Fibroblast of lung (primary cell): ENCODE measurements at regions not wholly inside any gene's neighbourhood (a gene's known extent, or its start where the extent isn't known, plus 50 kb on each side); places are given as distances from the start of the nearest gene placed in this dataset.

Source experiments
- DNase-seq, 2 donors: peaks; one replicate each; pipeline versions ENCODE4 v3.0.0 to v3.0.0-alpha.2; 2010; ENCODE audit warnings: low read depth in 2 of 2
- H2AFZ ChIP-seq: 2 replicates; pipeline ENCODE4 v1.5.1; 2012; ENCODE audit warnings: low read length, control low read depth, inconsistent platforms
- H3K27ac ChIP-seq: 2 replicates; pipeline ENCODE4 v1.5.1; 2011; ENCODE audit warnings: low read length, control low read depth; ENCODE audit not compliant: insufficient read depth
- H3K27me3 ChIP-seq: 2 replicates; pipeline ENCODE4 v1.5.1; 2011; ENCODE audit warnings: mild to moderate bottlenecking, low read length; ENCODE audit not compliant: control insufficient read depth, insufficient read depth
- H3K36me3 ChIP-seq: 2 replicates; pipeline ENCODE4 v1.5.1; 2011; ENCODE audit warnings: low read length; ENCODE audit not compliant: control insufficient read depth, insufficient read depth
- H3K4me1 ChIP-seq: 2 replicates; pipeline ENCODE4 v1.5.1; 2011; ENCODE audit warnings: low read length; ENCODE audit not compliant: control insufficient read depth, insufficient read depth; ENCODE audit errors: extremely low read depth
- H3K4me2 ChIP-seq: 2 replicates; pipeline ENCODE4 v1.5.1; 2011; ENCODE audit warnings: low read length, control low read depth; ENCODE audit not compliant: insufficient read depth; ENCODE audit errors: extremely low read depth
- H3K4me3 ChIP-seq, 4 experiments: fragments of 200-600 bp in 1 of 4; sonication (generic) in 1 of 4; replicated peaks in 1 of 4; 2 replicates each; pipeline ENCODE4 v1.5.1; 2011 to 2016; ENCODE audit warnings: low read length in 4 of 4, low read depth in 3 of 4, mild to moderate bottlenecking in 3 of 4, control low read depth in 2 of 4, inconsistent platforms in 1 of 4, mixed read lengths in 1 of 4; ENCODE audit not compliant: insufficient read depth in 1 of 4; ENCODE audit errors: control extremely low read depth in 1 of 4
- H3K79me2 ChIP-seq: 2 replicates; pipeline ENCODE4 v1.5.1; 2012; ENCODE audit warnings: mild to moderate bottlenecking, low read length, inconsistent platforms; ENCODE audit not compliant: control insufficient read depth, insufficient read depth
- H3K9ac ChIP-seq: 2 replicates; pipeline ENCODE4 v1.5.1; 2011; ENCODE audit warnings: mild to moderate bottlenecking, low read length, control low read depth; ENCODE audit not compliant: insufficient read depth
- H3K9me3 ChIP-seq: 2 replicates; pipeline ENCODE4 v1.5.1; 2012; ENCODE audit warnings: low read depth, low read length; ENCODE audit not compliant: control insufficient read depth, insufficient read depth
- H4K20me1 ChIP-seq: 2 replicates; pipeline ENCODE4 v1.5.1; 2011; ENCODE audit warnings: low read length; ENCODE audit not compliant: control insufficient read depth, insufficient read depth; ENCODE audit errors: extremely low read depth
- CTCF ChIP-seq, 2 donors: IDR thresholded peaks in 1 of 2; conservative IDR thresholded peaks in 1 of 2; 1 replicate in 1 of 2; 2 replicates in 1 of 2; pipeline ENCODE4 v1.5.1; 2011 to 2012; ENCODE audit warnings: low read length in 2 of 2, control low read depth in 1 of 2, inconsistent platforms in 1 of 2, low read depth in 1 of 2, mild to moderate bottlenecking in 1 of 2
- EZH2 ChIP-seq: IDR thresholded peaks from 2 replicates; pipeline ENCODE4 v1.5.1; 2012; ENCODE audit warnings: low read length, control low read depth, mild to moderate bottlenecking; ENCODE audit errors: missing control alignments

GRCh38 chr12:69092137-69092536 is 147.2 kb upstream of the CPSF6 start:
- no peak overlapping the region for H2AFZ ChIP-seq
- H4K20me1 ChIP-seq: no peaks in the 10 kb centered on the region
- no peak for TF ChIP-seq EZH2
- TF ChIP-seq CTCF (conservative IDR thresholded peaks at IDR 0.05 in 1 of 2, IDR thresholded peaks at IDR 0.05 in 1 of 2; ENCODE audit: low read depth in 1 of 2, low read length in 2 of 2): no peak
- no peaks in the 10 kb centered on the region for H3K9me3 ChIP-seq
- no peaks in the 10 kb centered on the region for H3K36me3 ChIP-seq
- H3K27me3 ChIP-seq: no peaks in the 10 kb centered on the region
- H3K79me2 ChIP-seq: no peaks in the 10 kb centered on the region
- no peak overlapping the region for H3K4me2 ChIP-seq
- H3K9ac ChIP-seq: no peak overlapping the region
- no peak overlapping the region for H3K27ac ChIP-seq
- no peak for DNase-seq
- no peak overlapping the region for H3K4me3 ChIP-seq
- no peaks in the 10 kb centered on the region for H3K4me1 ChIP-seq

- Histone ChIP-seq H3K4me3 (no peak overlapping the region), H3K36me3 (no peaks in the 10 kb centered on the region), H3K9ac (no peak overlapping the region), H4K20me1 (no peaks in the 10 kb centered on the region), H3K4me1 (no peaks in the 10 kb centered on the region), H3K27ac (no peak overlapping the region), H3K27me3 (no peaks in the 10 kb centered on the region), H2AFZ (no peak overlapping the region), H3K9me3 (no peaks in the 10 kb centered on the region), H3K4me2 (no peak overlapping the region), H3K79me2 (no peaks in the 10 kb centered on the region)
- no peak for DNase-seq
- TF ChIP-seq EZH2: no peak
- TF ChIP-seq CTCF (conservative IDR thresholded peaks at IDR 0.05 in 1 of 2, IDR thresholded peaks at IDR 0.05 in 1 of 2; ENCODE audit: low read depth in 1 of 2, low read length in 2 of 2): no peak
These were observed 144.7 kb upstream of the CPSF6 start for GRCh38 chr12:69094606-69095216.

- Histone ChIP-seq H3K9ac (no peak overlapping the region), H3K4me2 (no peak overlapping the region), H4K20me1 (no peaks in the 10 kb centered on the region), H2AFZ (no peak overlapping the region), H3K36me3 (no peaks in the 10 kb centered on the region), H3K4me1 (no peaks in the 10 kb centered on the region), H3K27me3 (no peaks in the 10 kb centered on the region), H3K4me3 (no peak overlapping the region), H3K27ac (no peak overlapping the region), H3K79me2 (no peaks in the 10 kb centered on the region), H3K9me3 (no peaks in the 10 kb centered on the region)
- TF ChIP-seq CTCF (conservative IDR thresholded peaks at IDR 0.05 in 1 of 2, IDR thresholded peaks at IDR 0.05 in 1 of 2; ENCODE audit: low read depth in 1 of 2, low read length in 2 of 2): no peak
- TF ChIP-seq EZH2: no peak
- DNase-seq: peak in 1 of 2 donors; percentile 34
These were observed 143.4 kb upstream of the CPSF6 start for GRCh38 chr12:69095765-69096477.
